Left hindlimb (tissue), 1 donor: ENCODE measurements at regions not wholly inside any gene's neighbourhood (a gene's known extent, or its start where the extent isn't known, plus 50 kb on each side); places are given as distances from the start of the nearest gene placed in this dataset.

ENCODE experiments used
- DNase-seq: peaks from one replicate; pipeline ENCODE4 v3.0.0-alpha.2; 2018

- no peak for DNase-seq
Measured at GRCh38 chr4:121221608-121222007, 57.5 kb upstream of the TNIP3 start.

DNA sequence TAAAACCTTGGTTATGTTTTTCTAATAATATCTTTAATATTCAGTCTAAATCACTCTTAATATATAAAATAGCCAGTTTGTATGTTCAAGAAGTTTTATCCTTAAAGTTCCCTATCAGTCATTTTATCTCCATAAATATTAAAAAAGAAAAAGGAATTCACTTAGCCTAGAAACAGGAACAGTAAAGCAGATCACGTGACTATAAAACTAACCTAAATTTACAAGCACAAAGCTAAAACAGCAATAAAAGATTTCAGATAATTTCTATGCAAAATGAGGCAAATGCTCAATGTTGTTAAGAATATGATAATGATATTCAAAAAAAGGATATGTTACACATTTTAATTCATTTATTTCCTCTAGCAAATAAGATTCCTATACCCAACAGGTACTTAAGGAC lies 57.1 kb upstream of the TNIP3 start:
- no peak for DNase-seq

GRCh38 chr4:121220698-121221097 lies 56.6 kb upstream of the TNIP3 start:
- no peak for DNase-seq

DNA sequence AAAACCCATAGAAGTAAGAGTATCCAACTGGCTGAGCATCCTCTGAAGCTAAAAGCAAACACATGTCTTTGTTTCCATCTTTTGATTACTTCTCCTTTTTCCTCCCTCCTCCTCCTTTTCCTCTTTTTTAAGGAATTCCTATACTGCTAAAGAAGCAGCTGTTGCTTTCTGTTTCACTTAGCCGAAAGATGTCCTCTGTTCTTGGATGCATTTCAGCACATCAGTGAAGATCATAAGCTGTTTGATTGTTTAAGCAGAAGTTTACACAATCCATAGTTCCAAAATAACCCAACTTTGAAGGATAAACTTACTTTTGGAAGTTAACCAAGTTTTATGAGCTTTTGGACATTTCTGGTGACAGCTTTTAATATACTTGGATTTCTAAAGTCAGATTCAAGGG lies 55.1 kb upstream of the TNIP3 start:
- no peak for DNase-seq

DNA sequence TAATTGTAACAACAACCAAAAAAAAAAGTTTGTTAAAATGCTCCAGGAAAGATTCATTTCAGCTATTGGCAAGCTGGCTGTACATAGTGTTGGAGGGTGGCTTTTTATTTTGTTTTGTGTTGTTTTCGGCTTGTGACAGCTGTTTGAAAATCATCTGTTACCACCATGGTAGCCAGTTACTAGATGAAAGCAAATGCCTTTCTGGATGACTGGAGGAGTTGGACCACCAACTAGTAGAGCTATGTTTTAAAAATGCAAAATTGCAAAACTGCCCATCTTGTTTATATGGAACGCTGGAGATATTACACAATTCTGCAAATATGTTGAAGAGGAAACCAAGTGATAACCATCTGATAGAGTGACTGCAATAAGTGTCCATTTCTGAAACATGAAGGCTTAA lies 53.2 kb upstream of the TNIP3 start:
- no peak for DNase-seq

- DNase-seq = no peak
Measured at GRCh38 chr4:121216461-121216860, 52.3 kb upstream of the TNIP3 start.

DNA sequence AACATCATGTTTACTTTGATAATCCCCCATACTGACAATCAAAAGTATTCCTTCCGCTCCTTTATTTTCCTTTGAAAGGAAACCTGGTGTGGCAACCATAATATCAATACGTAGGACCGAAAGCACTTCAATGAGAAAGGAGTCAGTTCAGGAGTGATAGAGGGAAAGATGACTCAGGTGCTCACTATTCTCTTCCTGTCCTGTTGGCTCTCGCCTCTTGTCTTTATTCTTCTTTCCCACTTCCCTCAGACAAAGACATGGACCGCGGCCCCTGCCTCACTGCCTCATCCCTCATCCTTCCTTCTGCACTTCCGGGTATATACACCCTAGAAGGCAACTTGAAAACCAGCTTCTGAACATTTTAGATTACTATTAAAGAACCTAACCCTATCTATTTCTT lies 49.8 kb upstream of the TNIP3 start:
- DNase-seq = no peak
